Neural cell (in vitro differentiated cells): ENCODE measurements at regions not wholly inside any gene's neighbourhood (a gene's known extent, or its start where the extent isn't known, plus 50 kb on each side); places are given as distances from the start of the nearest gene placed in this dataset.

Experiments
- CTCF ChIP-seq: fragments of 450-650 bp; IDR thresholded peaks from 2 replicates; pipeline ENCODE4 v1.5.1; 2014; ENCODE audit warnings: antibody characterized with exemption, mild to moderate bottlenecking, moderate library complexity; ENCODE audit not compliant: poor library complexity, severe bottlenecking
- EP300 ChIP-seq: fragments of 450-650 bp; conservative IDR thresholded peaks from 2 replicates; pipeline ENCODE4 v1.6.1; 2014; ENCODE audit warnings: antibody characterized with exemption, mild to moderate bottlenecking, moderate library complexity; ENCODE audit not compliant: poor library complexity, severe bottlenecking
- EZH2 ChIP-seq: fragments of 200-600, 300-800 bp; shearing (Covaris generic), sonication (generic); IDR thresholded peaks from 2 replicates; pipeline ENCODE4 v1.6.1; 2014; ENCODE audit warnings: antibody characterized with exemption, low read length, borderline replicate concordance, mild to moderate bottlenecking; ENCODE audit not compliant: insufficient read depth, poor library complexity, severe bottlenecking
- MXI1 ChIP-seq: fragments of 450-650 bp; conservative IDR thresholded peaks from 2 replicates; pipeline ENCODE4 v1.6.1; 2014; ENCODE audit warnings: antibody characterized with exemption, mild to moderate bottlenecking; ENCODE audit not compliant: poor library complexity, severe bottlenecking
- POLR2AphosphoS5 ChIP-seq: IDR thresholded peaks from 2 replicates; pipeline ENCODE4 v1.6.1; 2012
- REST ChIP-seq: IDR thresholded peaks from 2 replicates; pipeline ENCODE4 v1.6.1; 2012; ENCODE audit warnings: borderline replicate concordance
- TAF1 ChIP-seq: IDR thresholded peaks from 2 replicates; pipeline ENCODE4 v1.6.1; 2012; ENCODE audit warnings: low read depth

- TF ChIP-seq TAF1: no peak
- no peak for TF ChIP-seq CTCF
- TF ChIP-seq REST: no peak
- no peak for TF ChIP-seq EZH2
- TF ChIP-seq MXI1: no peak
- no peak for TF ChIP-seq POLR2AphosphoS5
- no peak for TF ChIP-seq EP300
Observed at GRCh38 chr2:158738363-158738762, 56.8 kb upstream of the DAPL1 start.
